ENCODE measurements at regions not wholly inside any gene's neighbourhood (a gene's known extent, or its start where the extent isn't known, plus 50 kb on each side); places are given as distances from the start of the nearest gene placed in this dataset.

DNA sequence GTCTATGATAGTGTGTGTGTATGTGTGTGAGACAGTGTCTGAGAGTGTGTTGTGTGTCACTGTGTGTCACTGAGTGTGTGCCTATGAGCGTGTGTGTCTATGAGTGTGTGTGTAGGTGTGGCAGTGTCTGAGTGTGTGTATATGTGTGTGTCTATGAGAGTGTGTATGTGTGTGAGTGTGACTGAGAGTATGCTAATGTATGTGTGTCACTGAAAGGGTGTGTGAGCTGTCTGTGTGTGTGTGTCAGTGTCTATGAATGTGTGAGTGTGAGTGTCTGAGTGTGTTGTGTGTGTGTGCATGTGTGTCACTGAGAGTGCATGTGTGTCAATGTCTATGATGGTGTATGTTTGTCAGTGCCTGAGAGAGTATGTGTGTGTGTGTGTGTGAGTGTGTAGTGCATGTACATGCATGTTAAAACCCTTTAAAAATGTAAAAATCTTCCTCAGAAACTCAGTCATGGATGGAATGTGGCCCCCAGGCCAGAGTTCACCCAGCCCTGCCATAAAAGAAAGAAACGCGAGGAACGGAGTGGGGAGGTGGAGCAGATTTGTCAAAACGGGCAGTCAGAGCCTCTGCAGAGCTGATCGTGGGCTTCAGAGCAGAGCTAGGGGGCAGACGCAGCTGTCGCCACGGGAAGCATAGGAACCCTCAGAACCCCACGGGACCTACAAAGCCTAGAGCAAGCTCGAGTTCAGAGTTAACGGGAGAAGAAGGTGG lies 218.8 kb downstream of the CTTN start:
- intact Hi-C loops (cut with DNase I) = no loop called here
- Histone ChIP-seq H3K27me3 (ENCODE audit: low read depth) (no peaks in the 10 kb centered on the region), H3K4me3 (no peak overlapping the region), H3K4me1 (no peaks in the 10 kb centered on the region), H3K36me3 (no peaks in the 10 kb centered on the region), H3K9me3 (peaks cover 4% of the 10 kb centered on the region), H3K27ac (no peak overlapping the region)
- TF ChIP-seq, protein P1, sequence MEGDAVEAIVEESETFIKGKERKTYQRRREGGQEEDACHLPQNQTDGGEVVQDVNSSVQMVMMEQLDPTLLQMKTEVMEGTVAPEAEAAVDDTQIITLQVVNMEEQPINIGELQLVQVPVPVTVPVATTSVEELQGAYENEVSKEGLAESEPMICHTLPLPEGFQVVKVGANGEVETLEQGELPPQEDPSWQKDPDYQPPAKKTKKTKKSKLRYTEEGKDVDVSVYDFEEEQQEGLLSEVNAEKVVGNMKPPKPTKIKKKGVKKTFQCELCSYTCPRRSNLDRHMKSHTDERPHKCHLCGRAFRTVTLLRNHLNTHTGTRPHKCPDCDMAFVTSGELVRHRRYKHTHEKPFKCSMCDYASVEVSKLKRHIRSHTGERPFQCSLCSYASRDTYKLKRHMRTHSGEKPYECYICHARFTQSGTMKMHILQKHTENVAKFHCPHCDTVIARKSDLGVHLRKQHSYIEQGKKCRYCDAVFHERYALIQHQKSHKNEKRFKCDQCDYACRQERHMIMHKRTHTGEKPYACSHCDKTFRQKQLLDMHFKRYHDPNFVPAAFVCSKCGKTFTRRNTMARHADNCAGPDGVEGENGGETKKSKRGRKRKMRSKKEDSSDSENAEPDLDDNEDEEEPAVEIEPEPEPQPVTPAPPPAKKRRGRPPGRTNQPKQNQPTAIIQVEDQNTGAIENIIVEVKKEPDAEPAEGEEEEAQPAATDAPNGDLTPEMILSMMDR (IDR thresholded peaks at IDR 0.05) = no peak
- DNase-seq (no peak), ATAC-seq (no peak)

- ATAC-seq = no peak
- no peak overlapping the region for H3K4me3 ChIP-seq
Measured at GRCh38 chr11:70618431-70619101, 220.2 kb downstream of the CTTN start.

GRCh38 chr11:70619591-70619990 lies 221.3 kb downstream of the CTTN start:
- Histone ChIP-seq H3K9me3 (peaks cover 4% of the 10 kb centered on the region), H3K27ac (no peak overlapping the region), H3K36me3 (no peaks in the 10 kb centered on the region), H3K27me3 (ENCODE audit: low read depth) (no peaks in the 10 kb centered on the region), H3K4me3 (no peak overlapping the region), H3K4me1 (no peaks in the 10 kb centered on the region)
- DNase-seq (no peak), ATAC-seq (no peak)
- intact Hi-C loops (cut with DNase I) = no loop called here
- TF ChIP-seq, protein P1 (IDR thresholded peaks at IDR 0.05) = no peak

More at GRCh38 chr11:70618431-70619101, 220.2 kb downstream of the CTTN start:
- Histone ChIP-seq H3K27ac (no peak overlapping the region), H3K4me1 (no peaks in the 10 kb centered on the region), H3K9me3 (peaks cover 4% of the 10 kb centered on the region), H3K36me3 (no peaks in the 10 kb centered on the region), H3K27me3 (ENCODE audit: low read depth) (no peaks in the 10 kb centered on the region)
- intact Hi-C loops (cut with DNase I) = no loop called here
- DNase-seq = no peak
- TF ChIP-seq, protein P1 (IDR thresholded peaks at IDR 0.05) = no peak

- TF ChIP-seq, protein P1 (IDR thresholded peaks at IDR 0.05) = no peak
- Histone ChIP-seq H3K27me3 (ENCODE audit: low read depth) (no peaks in the 10 kb centered on the region), H3K4me3 (no peak overlapping the region), H3K9me3 (peaks cover 4% of the 10 kb centered on the region), H3K27ac (no peak overlapping the region), H3K36me3 (no peaks in the 10 kb centered on the region), H3K4me1 (no peaks in the 10 kb centered on the region)
- no peak for DNase-seq
- no peak for ATAC-seq
- intact Hi-C loops (cut with DNase I) = no loop called here
Measured at GRCh38 chr11:70620510-70621184, 222.3 kb downstream of the CTTN start.

DNA sequence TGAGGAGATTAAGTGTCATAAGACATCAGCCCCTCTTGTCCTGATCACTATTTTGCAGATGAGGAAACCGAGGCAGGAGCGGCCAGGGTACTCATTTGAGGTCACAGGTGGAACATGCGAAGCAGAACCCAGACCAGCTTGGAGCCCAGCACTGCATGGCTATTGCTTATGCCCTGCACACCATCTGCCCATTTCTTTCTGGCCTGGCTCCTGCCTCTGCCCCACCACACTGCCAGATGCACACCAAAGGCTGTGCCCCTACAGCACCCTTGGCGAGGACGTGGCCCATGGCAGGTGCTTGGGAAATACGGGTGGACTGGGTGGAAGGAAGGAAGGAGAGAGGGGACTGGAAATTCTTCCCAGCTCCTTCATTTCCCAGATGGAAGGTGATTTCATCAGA lies 222.9 kb downstream of the CTTN start:
- H3K4me3 ChIP-seq = no peak overlapping the region
- H3K27ac ChIP-seq = no peak overlapping the region
- intact Hi-C loops (cut with DNase I) = no loop called here
- H3K9me3 ChIP-seq = peaks cover 4% of the 10 kb centered on the region
- H3K27me3 ChIP-seq (ENCODE audit: low read depth) = no peaks in the 10 kb centered on the region
- TF ChIP-seq, protein P1 (IDR thresholded peaks at IDR 0.05) = no peak
- ATAC-seq (no peak), DNase-seq (no peak)
- no peaks in the 10 kb centered on the region for H3K4me1 ChIP-seq
- H3K36me3 ChIP-seq = no peaks in the 10 kb centered on the region

Measured in lower lobe of right lung (tissue), 2 donors.